ENCODE measurements at regions not wholly inside any gene's neighbourhood (a gene's known extent, or its start where the extent isn't known, plus 50 kb on each side); places are given as distances from the start of the nearest gene placed in this dataset.

DNA sequence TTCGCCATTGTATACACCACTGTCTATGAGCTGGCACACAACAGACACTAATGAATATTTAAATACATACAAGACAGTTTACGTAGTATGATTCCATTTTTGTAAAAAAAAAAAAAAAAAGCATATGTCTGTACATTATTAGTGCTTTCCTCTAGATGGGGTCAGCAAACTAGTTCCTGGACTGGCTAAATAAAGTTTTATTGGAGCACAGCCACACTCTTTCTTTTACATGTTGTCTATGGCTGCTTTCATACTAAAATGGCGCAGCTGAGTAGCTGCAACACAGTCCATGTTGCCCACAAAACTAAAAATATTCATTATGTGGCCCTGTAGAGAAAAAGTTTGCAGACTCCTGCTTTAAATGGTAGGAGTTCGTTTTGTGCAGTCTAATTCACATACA is 70.7 kb upstream of the FRMD4B start:
- TF ChIP-seq, protein P1, sequence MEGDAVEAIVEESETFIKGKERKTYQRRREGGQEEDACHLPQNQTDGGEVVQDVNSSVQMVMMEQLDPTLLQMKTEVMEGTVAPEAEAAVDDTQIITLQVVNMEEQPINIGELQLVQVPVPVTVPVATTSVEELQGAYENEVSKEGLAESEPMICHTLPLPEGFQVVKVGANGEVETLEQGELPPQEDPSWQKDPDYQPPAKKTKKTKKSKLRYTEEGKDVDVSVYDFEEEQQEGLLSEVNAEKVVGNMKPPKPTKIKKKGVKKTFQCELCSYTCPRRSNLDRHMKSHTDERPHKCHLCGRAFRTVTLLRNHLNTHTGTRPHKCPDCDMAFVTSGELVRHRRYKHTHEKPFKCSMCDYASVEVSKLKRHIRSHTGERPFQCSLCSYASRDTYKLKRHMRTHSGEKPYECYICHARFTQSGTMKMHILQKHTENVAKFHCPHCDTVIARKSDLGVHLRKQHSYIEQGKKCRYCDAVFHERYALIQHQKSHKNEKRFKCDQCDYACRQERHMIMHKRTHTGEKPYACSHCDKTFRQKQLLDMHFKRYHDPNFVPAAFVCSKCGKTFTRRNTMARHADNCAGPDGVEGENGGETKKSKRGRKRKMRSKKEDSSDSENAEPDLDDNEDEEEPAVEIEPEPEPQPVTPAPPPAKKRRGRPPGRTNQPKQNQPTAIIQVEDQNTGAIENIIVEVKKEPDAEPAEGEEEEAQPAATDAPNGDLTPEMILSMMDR (IDR thresholded peaks at IDR 0.05) = no peak
- TF ChIP-seq POLR2A (IDR thresholded peaks at IDR 0.05) = no peak
